NB4 (cell line): ENCODE measurements at regions not wholly inside any gene's neighbourhood (a gene's known extent, or its start where the extent isn't known, plus 50 kb on each side); places are given as distances from the start of the nearest gene placed in this dataset.

Experiments
- DNase-seq: peaks from one replicate; pipeline ENCODE4 v3.0.0; 2010; ENCODE audit warnings: low read depth
- H3K4me3 ChIP-seq: one replicate; pipeline ENCODE4 v1.5.1; 2011; ENCODE audit warnings: mild to moderate bottlenecking, low read depth, low read length, moderate library complexity
- MYC ChIP-seq: IDR thresholded peaks from 2 replicates; pipeline ENCODE4 v1.6.1; 2011; ENCODE audit warnings: low read depth, low read length
- POLR2A ChIP-seq: IDR thresholded peaks from 2 replicates; pipeline ENCODE4 v1.6.1; 2011; ENCODE audit warnings: mild to moderate bottlenecking; ENCODE audit not compliant: insufficient read length; ENCODE audit errors: extremely low read depth
- TF ChIP-seq, protein P1 (sequence below): IDR thresholded peaks from 2 replicates; pipeline ENCODE4 v1.6.1; 2011; ENCODE audit warnings: low read depth, low read length
- TF ChIP-seq, protein P2 (sequence below): IDR thresholded peaks from one replicate; pipeline ENCODE4 v1.5.1; 2012; ENCODE audit warnings: low read depth, low read length

DNA sequence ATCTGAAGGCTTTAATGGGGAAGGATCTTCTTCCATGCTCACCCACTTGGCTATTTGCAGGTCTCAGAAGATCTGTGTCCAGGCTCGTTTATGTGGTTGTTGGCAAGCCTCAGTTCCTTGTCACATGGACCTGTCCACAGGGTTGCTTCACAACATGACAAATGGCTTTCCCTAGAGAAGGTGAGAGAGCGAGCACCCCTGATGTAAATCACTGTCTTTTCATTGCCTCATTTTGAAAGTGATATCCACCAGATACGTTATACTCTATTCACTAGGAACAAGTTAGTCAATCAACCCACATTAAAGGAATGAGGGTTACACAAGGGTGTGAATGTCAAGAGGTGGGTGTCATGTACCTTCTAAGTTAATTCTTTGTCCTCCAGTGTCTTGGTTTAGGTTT, 433.3 kb downstream of the RPS6KC1 start:
- TF ChIP-seq POLR2A: no peak
- TF ChIP-seq, protein P1, sequence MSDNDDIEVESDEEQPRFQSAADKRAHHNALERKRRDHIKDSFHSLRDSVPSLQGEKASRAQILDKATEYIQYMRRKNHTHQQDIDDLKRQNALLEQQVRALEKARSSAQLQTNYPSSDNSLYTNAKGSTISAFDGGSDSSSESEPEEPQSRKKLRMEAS: no peak
- TF ChIP-seq MYC: no peak
- no peak for DNase-seq
- H3K4me3 ChIP-seq: no peak overlapping the region

DNA sequence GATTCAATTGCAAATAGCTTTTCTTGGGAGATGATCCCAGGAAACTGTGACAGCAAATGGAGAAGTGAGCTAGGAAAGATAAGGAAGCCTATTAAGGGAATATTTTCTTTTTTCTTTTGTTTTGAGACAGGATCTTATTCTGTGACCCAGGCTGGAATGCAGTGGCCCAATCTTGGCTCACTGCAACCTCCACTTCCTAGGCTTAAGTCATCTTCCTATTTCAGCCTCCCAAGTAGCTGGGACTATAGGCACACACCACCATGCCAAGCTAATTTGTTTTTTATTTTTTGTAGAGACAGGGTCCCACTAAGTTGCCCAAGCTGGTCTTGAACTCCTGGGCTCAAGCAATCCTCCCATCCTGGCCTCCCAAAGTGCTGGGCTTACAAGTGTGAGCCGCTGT, 433.7 kb downstream of the RPS6KC1 start:
- no peak for DNase-seq
- no peak overlapping the region for H3K4me3 ChIP-seq
- TF ChIP-seq MYC (no peak), POLR2A (no peak)
- TF ChIP-seq, protein P2, sequence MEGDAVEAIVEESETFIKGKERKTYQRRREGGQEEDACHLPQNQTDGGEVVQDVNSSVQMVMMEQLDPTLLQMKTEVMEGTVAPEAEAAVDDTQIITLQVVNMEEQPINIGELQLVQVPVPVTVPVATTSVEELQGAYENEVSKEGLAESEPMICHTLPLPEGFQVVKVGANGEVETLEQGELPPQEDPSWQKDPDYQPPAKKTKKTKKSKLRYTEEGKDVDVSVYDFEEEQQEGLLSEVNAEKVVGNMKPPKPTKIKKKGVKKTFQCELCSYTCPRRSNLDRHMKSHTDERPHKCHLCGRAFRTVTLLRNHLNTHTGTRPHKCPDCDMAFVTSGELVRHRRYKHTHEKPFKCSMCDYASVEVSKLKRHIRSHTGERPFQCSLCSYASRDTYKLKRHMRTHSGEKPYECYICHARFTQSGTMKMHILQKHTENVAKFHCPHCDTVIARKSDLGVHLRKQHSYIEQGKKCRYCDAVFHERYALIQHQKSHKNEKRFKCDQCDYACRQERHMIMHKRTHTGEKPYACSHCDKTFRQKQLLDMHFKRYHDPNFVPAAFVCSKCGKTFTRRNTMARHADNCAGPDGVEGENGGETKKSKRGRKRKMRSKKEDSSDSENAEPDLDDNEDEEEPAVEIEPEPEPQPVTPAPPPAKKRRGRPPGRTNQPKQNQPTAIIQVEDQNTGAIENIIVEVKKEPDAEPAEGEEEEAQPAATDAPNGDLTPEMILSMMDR: no peak
- TF ChIP-seq, protein P1: no peak

DNA sequence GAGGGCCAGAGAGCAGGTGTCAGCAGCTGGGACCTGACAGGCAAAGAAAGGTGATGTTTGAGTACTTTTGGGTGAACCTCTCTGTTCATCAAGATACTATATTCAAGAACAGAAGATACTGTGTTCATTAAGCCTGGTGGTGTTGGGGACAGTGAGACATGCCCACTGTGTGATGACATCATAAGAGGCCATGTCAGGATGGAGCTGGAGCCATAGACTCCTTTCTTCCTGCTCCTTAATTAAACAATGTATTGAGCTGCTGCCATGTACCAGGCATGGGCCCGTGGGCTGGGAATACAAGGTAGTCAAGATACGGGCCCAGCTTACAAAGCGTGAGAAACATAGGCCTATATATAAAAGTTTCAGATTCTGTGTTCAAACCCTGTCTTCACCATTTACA, 435.4 kb downstream of the RPS6KC1 start:
- TF ChIP-seq POLR2A (no peak), MYC (no peak)
- TF ChIP-seq, protein P1: no peak
- TF ChIP-seq, protein P2: no peak
- H3K4me3 ChIP-seq: no peak overlapping the region
- DNase-seq: no peak

DNA sequence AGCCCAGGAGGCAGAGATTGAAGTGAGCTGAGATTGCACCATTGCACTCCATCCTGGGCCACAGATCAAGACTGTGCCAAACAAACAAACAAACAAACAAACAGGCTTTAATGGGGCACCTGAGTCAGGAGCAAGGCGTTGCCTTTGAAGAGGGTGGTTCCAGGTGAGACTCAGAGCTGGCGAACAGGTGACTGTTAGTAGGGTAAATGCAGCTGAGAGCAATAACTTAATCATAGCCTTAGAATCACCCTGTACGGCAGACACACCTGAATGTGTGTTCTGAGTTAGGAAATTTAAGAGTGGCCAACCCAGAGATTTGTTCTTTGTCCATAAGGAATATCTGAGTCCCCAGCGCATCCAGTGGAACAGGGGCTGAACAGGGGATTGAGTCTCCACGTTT, 440.4 kb downstream of the RPS6KC1 start:
- TF ChIP-seq, protein P1: no peak
- TF ChIP-seq MYC (no peak), POLR2A (no peak)
- TF ChIP-seq, protein P2: no peak
- no peak overlapping the region for H3K4me3 ChIP-seq
- DNase-seq: no peak

DNA sequence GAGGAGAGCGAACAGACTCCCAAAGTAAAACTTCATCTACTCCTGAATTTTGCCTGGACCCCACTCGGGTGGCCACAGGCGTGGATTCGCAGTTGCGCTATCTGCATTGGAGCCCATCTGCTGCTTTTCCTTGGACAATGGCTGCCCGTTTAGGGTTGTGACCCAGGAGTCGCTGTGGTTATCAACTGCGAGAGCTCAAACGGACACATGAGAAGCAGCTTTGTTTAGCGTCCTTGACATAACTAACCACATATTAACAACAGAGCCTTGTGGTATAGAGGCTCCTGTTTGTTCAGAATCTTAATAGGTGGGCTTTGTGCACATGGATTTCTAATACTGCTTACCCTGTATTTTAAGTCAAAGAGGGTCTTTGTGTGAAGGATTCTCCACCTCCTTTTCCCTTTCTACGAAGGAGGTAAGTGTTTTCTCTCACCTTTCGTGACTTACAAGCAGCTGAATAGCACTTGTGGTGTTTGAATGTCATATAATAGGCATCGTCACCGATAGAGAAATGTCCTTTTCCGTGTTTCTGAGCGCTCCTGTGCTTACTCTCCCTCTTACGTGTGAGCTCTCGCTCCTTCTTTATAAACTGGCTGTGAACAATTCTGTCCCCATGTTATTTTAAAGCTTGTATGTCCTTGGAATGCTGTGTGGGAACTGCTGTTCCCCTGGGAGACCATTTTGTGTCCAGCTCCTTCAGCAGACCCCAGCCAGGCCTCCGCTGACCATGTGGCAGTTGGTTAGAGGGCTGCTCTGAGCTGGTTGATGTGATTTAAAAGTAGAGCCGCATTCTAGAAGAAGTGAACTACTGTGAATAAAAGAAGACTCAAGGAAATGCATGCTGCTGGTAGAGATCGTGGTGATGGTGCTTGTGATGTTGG, 441.4 kb downstream of the RPS6KC1 start:
- TF ChIP-seq, protein P2: no peak
- TF ChIP-seq POLR2A (no peak), MYC (no peak)
- TF ChIP-seq, protein P1: no peak
- no peak for DNase-seq
- no peak overlapping the region for H3K4me3 ChIP-seq

DNA sequence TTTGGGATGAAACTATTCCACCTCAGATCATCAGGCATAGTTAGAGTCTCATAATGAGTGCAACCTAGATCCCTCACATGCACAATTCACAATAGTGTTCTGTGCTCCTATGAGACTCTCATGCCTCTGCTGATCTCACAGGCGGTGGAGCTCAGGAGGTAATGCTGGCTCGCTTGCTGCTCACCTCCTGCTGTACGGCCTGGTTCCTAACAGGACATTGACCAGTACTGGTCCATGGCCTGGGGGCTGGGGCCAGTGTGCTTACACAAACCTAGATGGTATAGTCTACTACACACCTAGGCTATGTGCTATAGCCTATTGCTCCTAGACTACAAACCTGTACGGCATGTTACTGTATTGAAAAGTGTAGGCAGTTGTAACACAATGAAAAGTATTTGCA, 448.4 kb downstream of the RPS6KC1 start:
- H3K4me3 ChIP-seq: no peak overlapping the region
- TF ChIP-seq, protein P1: no peak
- TF ChIP-seq, protein P2: no peak
- TF ChIP-seq MYC (no peak), POLR2A (no peak)
- no peak for DNase-seq
